H1 (cell line): ENCODE measurements at regions not wholly inside any gene's neighbourhood (a gene's known extent, or its start where the extent isn't known, plus 50 kb on each side); places are given as distances from the start of the nearest gene placed in this dataset.
"Not testable (repeated sequence)": the region's sequence is repeated elsewhere in the genome, so short reads cannot be mapped to it uniquely, and the experiment has no call there.

Experiments used
- CTCF ChIA-PET: fragments of 300-600 bp; sonication (Branson Sonifier 250); formaldehyde crosslinking; loops from one replicate; lab custom pipeline; 2021; ENCODE audit not compliant: partially characterized antibody; lab: Charles Lee
- POLR2A ChIA-PET: fragments of 300-600 bp; sonication (Branson Sonifier 250); formaldehyde crosslinking; loops from one replicate; lab custom pipeline; 2021; ENCODE audit warnings: inconsistent platforms; ENCODE audit not compliant: partially characterized antibody; lab: Charles Lee
- DNase-seq, 2 experiments: peaks; one replicate each; pipeline versions ENCODE4 v3.0.0 to v3.0.0-alpha.2; 2010 to 2022; ENCODE audit warnings: low spot score in 2 of 2, low read depth in 1 of 2, mixed read lengths in 1 of 2
- FAIRE-seq: peaks from 2 replicates; lab custom pipeline; 2011; peaks lifted over from hg19 to GRCh38; lab: Jason Lieb, UNC
- H2AFZ ChIP-seq: 2 replicates; pipeline ENCODE4 v1.8.1; 2012; ENCODE audit warnings: low read length, inconsistent platforms
- H2AK5ac ChIP-seq: 2 replicates; pipeline ENCODE4 v1.6.1; 2013; ENCODE audit warnings: low read depth, low read length
- H2BK120ac ChIP-seq: replicated peaks from 2 replicates; pipeline ENCODE3; 2013; ENCODE audit warnings: low read depth, low read length, inconsistent platforms
- H2BK12ac ChIP-seq: 2 replicates; pipeline ENCODE4 v1.6.1; 2013; ENCODE audit warnings: low read depth, low read length
- H2BK15ac ChIP-seq: 2 replicates; pipeline ENCODE4 v1.6.1; 2013; ENCODE audit warnings: low read length
- H2BK20ac ChIP-seq: 2 replicates; pipeline ENCODE4 v1.6.1; 2013; ENCODE audit warnings: low read length
- H2BK5ac ChIP-seq: 2 replicates; pipeline ENCODE4 v1.6.1; 2013; ENCODE audit warnings: low read depth, low read length
- H3K14ac ChIP-seq: 2 replicates; pipeline ENCODE4 v1.6.1; 2013; ENCODE audit warnings: inconsistent platforms; ENCODE audit not compliant: insufficient read length
- H3K18ac ChIP-seq: 2 replicates; pipeline ENCODE4 v1.6.1; 2013; ENCODE audit warnings: low read length; ENCODE audit errors: extremely low read depth
- H3K23ac ChIP-seq: 2 replicates; pipeline ENCODE4 v1.6.1; 2013; ENCODE audit warnings: inconsistent platforms; ENCODE audit not compliant: insufficient read length
- H3K23me2 ChIP-seq: 2 replicates; pipeline ENCODE4 v1.6.1; 2013; ENCODE audit warnings: low read depth, low read length
- H3K27ac ChIP-seq: 2 replicates; pipeline ENCODE4 v1.6.1; 2011; ENCODE audit warnings: low read depth, low read length, inconsistent platforms
- H3K27me3 ChIP-seq, 4 experiments: replicated peaks in 1 of 4; 1 replicate in 1 of 4; 2 replicates in 3 of 4; pipeline versions ENCODE4 v1.6.1 to v1.8.1; 2011 to 2013; ENCODE audit warnings: low read length in 3 of 4, mild to moderate bottlenecking in 3 of 4, inconsistent platforms in 2 of 4, mixed read lengths in 2 of 4, moderate library complexity in 1 of 4; ENCODE audit not compliant: control insufficient read depth in 3 of 4, insufficient read depth in 3 of 4; ENCODE audit errors: extremely low read depth in 1 of 4
- H3K36me3 ChIP-seq, 4 experiments: 2 replicates each; pipeline versions ENCODE4 v1.6.1 to v1.8.1; 2011 to 2013; ENCODE audit warnings: mild to moderate bottlenecking in 4 of 4, low read length in 3 of 4, moderate library complexity in 2 of 4, control low read depth in 1 of 4, inconsistent platforms in 1 of 4; ENCODE audit not compliant: insufficient read depth in 4 of 4, control insufficient read depth in 2 of 4
- H3K4ac ChIP-seq: replicated peaks from 2 replicates; pipeline ENCODE3; 2013; ENCODE audit warnings: low read length, low read depth, mixed read lengths, inconsistent platforms; ENCODE audit not compliant: insufficient read length
- H3K4me1 ChIP-seq, 4 experiments: replicated peaks in 1 of 4; 1 replicate in 1 of 4; 2 replicates in 3 of 4; pipeline versions ENCODE4 v1.6.1 to v1.8.1; 2011 to 2013; ENCODE audit warnings: low read length in 3 of 4, inconsistent platforms in 2 of 4, mixed read lengths in 1 of 4; ENCODE audit not compliant: insufficient read depth in 4 of 4, control insufficient read depth in 3 of 4
- H3K4me2 ChIP-seq, 2 experiments: 2 replicates each; pipeline versions ENCODE4 v1.6.1 to v1.8.1; 2011 to 2013; ENCODE audit warnings: low read depth in 2 of 2, low read length in 2 of 2, control low read depth in 1 of 2, inconsistent platforms in 1 of 2, mild to moderate bottlenecking in 1 of 2; ENCODE audit not compliant: insufficient read depth in 1 of 2
- H3K4me3 ChIP-seq, 4 experiments: fragments of 200-600, 300-600 bp in 1 of 4; sonication (generic), shearing (Covaris generic), sonication (Bioruptor Twin) in 1 of 4; 2 replicates each; pipeline versions ENCODE4 v1.5.1 to v1.8.1; 2011 to 2016; ENCODE audit warnings: low read length in 4 of 4, low read depth in 3 of 4, control low read depth in 2 of 4, inconsistent platforms in 2 of 4, mild to moderate bottlenecking in 2 of 4, mixed read lengths in 1 of 4, moderate library complexity in 1 of 4; ENCODE audit not compliant: insufficient read depth in 2 of 4; ENCODE audit errors: extremely low read depth in 1 of 4
- H3K56ac ChIP-seq: replicated peaks from 2 replicates; pipeline ENCODE3; 2013; ENCODE audit warnings: low read depth, mild to moderate bottlenecking, mixed read lengths, low read length, inconsistent platforms; ENCODE audit not compliant: insufficient read length
- H3K79me1 ChIP-seq: 2 replicates; pipeline ENCODE4 v1.6.1; 2013; ENCODE audit warnings: low read depth, low read length, control low read depth
- H3K79me2 ChIP-seq, 2 experiments: 2 replicates each; pipeline versions ENCODE4 v1.6.1 to v1.8.1; 2012 to 2013; ENCODE audit warnings: low read length in 2 of 2, mild to moderate bottlenecking in 2 of 2, inconsistent platforms in 1 of 2; ENCODE audit not compliant: insufficient read depth in 2 of 2, control insufficient read depth in 1 of 2
- H3K9ac ChIP-seq, 4 experiments: replicated peaks in 1 of 4; 1 replicate in 1 of 4; 2 replicates in 3 of 4; pipeline versions ENCODE4 v1.6.1 to v1.8.1; 2011 to 2013; ENCODE audit warnings: low read depth in 3 of 4, low read length in 3 of 4, control low read depth in 2 of 4, mild to moderate bottlenecking in 2 of 4, moderate library complexity in 2 of 4, inconsistent platforms in 1 of 4; ENCODE audit errors: extremely low read depth in 1 of 4
- H3K9me3 ChIP-seq, 2 experiments: 2 replicates each; pipeline versions ENCODE4 v1.6.1 to v1.8.1; 2012 to 2013; ENCODE audit warnings: mild to moderate bottlenecking in 2 of 2, moderate library complexity in 2 of 2, control low read depth in 1 of 2, inconsistent platforms in 1 of 2, low read depth in 1 of 2, low read length in 1 of 2, mixed read lengths in 1 of 2; ENCODE audit not compliant: insufficient read depth in 2 of 2
- H4K20me1 ChIP-seq, 2 experiments: replicated peaks in 1 of 2; 2 replicates each; pipeline versions ENCODE3 to v1.8.1; 2011 to 2013; ENCODE audit warnings: inconsistent platforms in 2 of 2, low read length in 2 of 2, mild to moderate bottlenecking in 1 of 2; ENCODE audit not compliant: insufficient read depth in 2 of 2, control insufficient read depth in 1 of 2
- H4K5ac ChIP-seq: 2 replicates; pipeline ENCODE4 v1.6.1; 2013; ENCODE audit warnings: low read length, low read depth, mixed read lengths, inconsistent platforms; ENCODE audit not compliant: insufficient read length
- H4K8ac ChIP-seq: 2 replicates; pipeline ENCODE4 v1.8.0; 2013; ENCODE audit warnings: mild to moderate bottlenecking, moderate library complexity, low read length, inconsistent platforms; ENCODE audit not compliant: insufficient read depth; ENCODE audit errors: extremely low read depth
- H4K91ac ChIP-seq: replicated peaks from 2 replicates; pipeline ENCODE3; 2013; ENCODE audit warnings: low read length, mixed read lengths, inconsistent platforms; ENCODE audit not compliant: insufficient read length
- WGBS, 2 experiments: shearing (Covaris generic) in 1 of 2; methylation state at CpG; one replicate each; pipeline versions ENCODE4 v1.1.6 to v1.1.7; 2013 to 2015; ENCODE audit warnings: low lambda C conversion rate in 2 of 2, mixed read lengths in 2 of 2, inconsistent platforms in 1 of 2, low coverage in 1 of 2, missing lambda C conversion rate in 1 of 2; ENCODE audit not compliant: insufficient replicate concordance in 2 of 2, insufficient coverage in 1 of 2, insufficient read length in 1 of 2; ENCODE audit errors: extremely low coverage in 1 of 2, missing lambda C conversion rate in 1 of 2; 5-methylcytosine and 5-hydroxymethylcytosine counted together

- H3K79me1 ChIP-seq, H2BK20ac ChIP-seq, H2BK5ac ChIP-seq, FAIRE-seq, H3K56ac ChIP-seq, H3K23me2 ChIP-seq, H3K9me3 ChIP-seq, H4K8ac ChIP-seq, H3K27ac ChIP-seq, H4K91ac ChIP-seq, H4K5ac ChIP-seq, H2BK120ac ChIP-seq, POLR2A ChIA-PET, H3K4me1 ChIP-seq, H2BK12ac ChIP-seq, H3K4me3 ChIP-seq, H3K4ac ChIP-seq, H4K20me1 ChIP-seq, H3K79me2 ChIP-seq, H3K23ac ChIP-seq, DNase-seq, H3K14ac ChIP-seq, H3K36me3 ChIP-seq, H2BK15ac ChIP-seq, H2AFZ ChIP-seq, CTCF ChIA-PET, H2AK5ac ChIP-seq, H3K18ac ChIP-seq, H3K27me3 ChIP-seq, H3K4me2 ChIP-seq, H3K9ac ChIP-seq: not testable (repeated sequence)
- no CpG with 5 or more reads among the region's 1 CpG for WGBS, 2 experiments
Observed at GRCh38 chr9:61402692-61403091, 212.9 kb downstream of the SPATA31A7 start.

- H3K23me2 ChIP-seq, H3K79me1 ChIP-seq, CTCF ChIA-PET, H3K9ac ChIP-seq, H3K14ac ChIP-seq, DNase-seq, H3K23ac ChIP-seq, H4K20me1 ChIP-seq, H3K18ac ChIP-seq, H2BK120ac ChIP-seq, H2BK20ac ChIP-seq, H3K4ac ChIP-seq, H3K79me2 ChIP-seq, H4K5ac ChIP-seq, POLR2A ChIA-PET, H3K56ac ChIP-seq, H2BK15ac ChIP-seq, FAIRE-seq, H2BK12ac ChIP-seq, H3K9me3 ChIP-seq, H3K4me3 ChIP-seq, H2AK5ac ChIP-seq, H3K27me3 ChIP-seq, H3K4me1 ChIP-seq, H3K4me2 ChIP-seq, H4K91ac ChIP-seq, H4K8ac ChIP-seq, H2BK5ac ChIP-seq, H3K27ac ChIP-seq, H3K36me3 ChIP-seq, H2AFZ ChIP-seq: not testable (repeated sequence)
- 88% methylated on average over 6 of the region's 12 CpGs; no CpG with 5 or more reads in 1 of the 2 experiments for WGBS, 2 experiments
Observed at GRCh38 chr9:61411933-61412605, 222.2 kb downstream of the SPATA31A7 start.
